ENCODE measurements at regions not wholly inside any gene's neighbourhood (a gene's known extent, or its start where the extent isn't known, plus 50 kb on each side); places are given as distances from the start of the nearest gene placed in this dataset.
A peak's percentile ranks its signal among the peaks of the same experiment; 100 is the strongest.

GRCh38 chr5:44697025-44697424, 111.7 kb upstream of the MRPS30 start:
- peaks cover 0 to 4% (median 2%) of the 10 kb centered on the region in 4 experiments; a peak in 3 of 7 replicates for H3K4me1 ChIP-seq (replicated peaks in 1 of 4; ENCODE audit: control insufficient read depth in 3 of 4, insufficient read depth in 4 of 4, low read length in 3 of 4)
- H2BK20ac ChIP-seq (ENCODE audit: low read length), result 0 out of 2 replicates have a peak overlapping the region, but pooled peaks have one; percentile 10
- H3K9ac ChIP-seq (replicated peaks in 1 of 4; ENCODE audit: extremely low read depth in 1 of 4, low read depth in 3 of 4, low read length in 3 of 4), result no peak overlapping the region
- WGBS, 2 experiments (ENCODE audit: extremely low coverage in 1 of 2, insufficient coverage in 1 of 2, insufficient read length in 1 of 2, insufficient replicate concordance in 2 of 2, low coverage in 1 of 2, low lambda C conversion rate in 2 of 2, missing lambda C conversion rate in 1 of 2), result 50% methylated on average over 3 of the region's 3 CpGs; no CpG with 5 or more reads in 1 of the 2 experiments
- no peak overlapping the region for H2BK5ac ChIP-seq (ENCODE audit: low read depth, low read length)
- H3K36me3 ChIP-seq (ENCODE audit: control insufficient read depth in 2 of 4, insufficient read depth in 4 of 4, low read length in 3 of 4), result no peaks in the 10 kb centered on the region
- H4K5ac ChIP-seq (ENCODE audit: insufficient read length, low read depth, low read length), result no peak overlapping the region
- DNase-seq (ENCODE audit: low read depth in 1 of 2, low spot score in 2 of 2) (no peak), FAIRE-seq (peak; percentile 78)
- no peak overlapping the region for H3K18ac ChIP-seq (ENCODE audit: extremely low read depth, low read length)
- no peak overlapping the region for H3K56ac ChIP-seq (replicated peaks; ENCODE audit: insufficient read length, low read depth, low read length)
- no peak overlapping the region for H2BK15ac ChIP-seq (ENCODE audit: low read length)
- ChIA-PET CTCF (ENCODE audit: partially characterized antibody) (interaction anchor here (0.8 kb wide), 1 partner anchor 10 kb away, joined by 3 read pairs; no protein-coding TSS in a partner anchor), POLR2A (ENCODE audit: partially characterized antibody) (no interaction called here)
- H3K79me1 ChIP-seq (ENCODE audit: low read depth, low read length), result no peaks in the 10 kb centered on the region
- no peak overlapping the region for H2BK120ac ChIP-seq (replicated peaks; ENCODE audit: low read depth, low read length)
- H3K14ac ChIP-seq (ENCODE audit: insufficient read length), result no peak overlapping the region
- no peak overlapping the region for H3K27ac ChIP-seq (ENCODE audit: low read depth, low read length)
- peaks cover 0 to 3% of the 10 kb centered on the region in 2 experiments; a peak in 1 of 4 replicates for H3K9me3 ChIP-seq (ENCODE audit: insufficient read depth in 2 of 2, low read depth in 1 of 2, low read length in 1 of 2)
- no peak overlapping the region for H2AFZ ChIP-seq (ENCODE audit: low read length)
- peak overlapping the region in 2 of 4 experiments; percentile 3 to 15; a peak in 3 of 8 replicates for H3K4me3 ChIP-seq (ENCODE audit: extremely low read depth in 1 of 4, insufficient read depth in 2 of 4, low read depth in 3 of 4, low read length in 4 of 4)
- no peak overlapping the region for H4K8ac ChIP-seq (ENCODE audit: extremely low read depth, insufficient read depth, low read length)
- no peak overlapping the region for H2BK12ac ChIP-seq (ENCODE audit: low read depth, low read length)
- no peaks in the 10 kb centered on the region for H3K27me3 ChIP-seq (replicated peaks in 1 of 4; ENCODE audit: control insufficient read depth in 3 of 4, extremely low read depth in 1 of 4, insufficient read depth in 3 of 4, low read length in 3 of 4)
- H3K4me2 ChIP-seq (ENCODE audit: insufficient read depth in 1 of 2, low read depth in 2 of 2, low read length in 2 of 2), result no peak overlapping the region; a peak in 1 of 4 replicates
- no peaks in the 10 kb centered on the region for H3K79me2 ChIP-seq (ENCODE audit: control insufficient read depth in 1 of 2, insufficient read depth in 2 of 2, low read length in 2 of 2)
- H2AK5ac ChIP-seq (ENCODE audit: low read depth, low read length), result no peak overlapping the region
- H4K20me1 ChIP-seq (replicated peaks in 1 of 2; ENCODE audit: control insufficient read depth in 1 of 2, insufficient read depth in 2 of 2, low read length in 2 of 2), result no peaks in the 10 kb centered on the region
- H3K23me2 ChIP-seq (ENCODE audit: low read depth, low read length), result no peaks in the 10 kb centered on the region
- H3K4ac ChIP-seq (replicated peaks; ENCODE audit: insufficient read length, low read depth, low read length), result no peak overlapping the region
- no peak overlapping the region for H4K91ac ChIP-seq (replicated peaks; ENCODE audit: insufficient read length, low read length)
- H3K23ac ChIP-seq (ENCODE audit: insufficient read length), result no peak overlapping the region
- TF ChIP-seq SIN3A (conservative IDR thresholded peaks at IDR 0.05 in 1 of 2, IDR thresholded peaks at IDR 0.05 in 1 of 2; ENCODE audit: low read depth in 1 of 2, low read length in 2 of 2) (no peak), SAP30 (IDR thresholded peaks at IDR 0.05; ENCODE audit: insufficient read depth, insufficient replicate concordance, low read length) (no peak), CEBPB (IDR thresholded peaks at IDR 0.05; ENCODE audit: low read depth, low read length) (no peak), CTCF (IDR thresholded peaks at IDR 0.05; ENCODE audit: control extremely low read depth in 1 of 3, insufficient read depth in 1 of 3, low read depth in 1 of 3, low read length in 3 of 3) (no peak), GTF2F1 (IDR thresholded peaks at IDR 0.05; ENCODE audit: borderline replicate concordance, low read depth, low read length) (no peak), CTBP2 (IDR thresholded peaks at IDR 0.05; ENCODE audit: borderline replicate concordance, insufficient read depth, insufficient read length, low read length) (no peak), ATF2 (IDR thresholded peaks at IDR 0.05; ENCODE audit: low read length) (no peak), CBX8 (IDR thresholded peaks at IDR 0.05; ENCODE audit: borderline replicate concordance, low read depth, low read length) (no peak), RFX5 (IDR thresholded peaks at IDR 0.05; ENCODE audit: borderline replicate concordance, low read depth, low read length) (no peak)

Data from H1 (cell line).